ENCODE measurements at regions not wholly inside any gene's neighbourhood (a gene's known extent, or its start where the extent isn't known, plus 50 kb on each side); places are given as distances from the start of the nearest gene placed in this dataset.

DNA sequence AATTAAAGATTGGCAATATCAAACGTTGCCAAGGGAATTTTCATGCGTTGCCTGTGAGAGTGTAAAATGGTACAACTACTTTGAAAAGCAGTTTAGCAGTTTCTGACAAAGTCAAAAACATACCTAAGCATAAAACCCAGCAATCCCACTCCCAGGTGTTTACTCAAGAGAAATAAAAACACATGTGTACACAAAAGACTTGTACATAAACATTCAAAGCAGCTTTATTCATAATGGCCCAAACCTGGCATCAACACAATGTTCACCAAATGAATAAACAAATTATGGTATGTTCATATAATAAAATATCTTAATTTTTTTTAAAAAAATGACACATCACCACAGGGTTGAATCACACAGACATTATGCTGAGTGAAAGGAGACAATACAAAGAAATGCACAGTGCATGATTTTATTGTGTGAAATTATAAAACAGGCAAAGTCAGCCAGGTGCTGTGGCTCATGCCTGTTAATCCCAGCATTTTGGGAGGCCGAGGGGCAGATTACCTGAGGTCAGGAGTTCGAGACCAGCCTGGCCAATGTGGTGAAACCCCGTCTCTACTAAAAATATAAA lies 240.4 kb upstream of the MARCKS start:
- DNase-seq = no peak

- DNase-seq = no peak
Measured at GRCh38 chr6:113619077-113619476, 238.1 kb upstream of the MARCKS start.

GRCh38 chr6:113620386-113620785 lies 236.8 kb upstream of the MARCKS start:
- DNase-seq = no peak

GRCh38 chr6:113622254-113622653 lies 234.9 kb upstream of the MARCKS start:
- DNase-seq = no peak

DNA sequence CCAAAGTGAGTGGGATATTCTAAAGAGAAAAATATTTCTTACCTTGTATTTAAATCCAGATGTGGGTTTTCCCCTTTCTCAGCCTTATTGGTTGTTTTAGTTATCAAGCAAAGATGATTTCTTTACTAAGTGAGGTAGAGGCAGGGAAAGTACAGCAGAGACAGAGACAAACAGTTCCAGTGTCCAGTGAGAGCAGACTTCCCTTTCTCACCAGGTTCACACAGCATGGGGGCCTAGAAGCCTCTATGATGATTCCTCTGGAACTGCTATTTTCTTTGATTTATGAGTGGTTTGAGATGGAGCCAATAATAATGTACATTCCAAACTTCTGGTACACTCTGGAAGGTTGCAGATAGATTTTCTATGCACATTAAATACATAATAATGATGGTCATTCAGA lies 234.0 kb upstream of the MARCKS start:
- no peak for DNase-seq

DNA sequence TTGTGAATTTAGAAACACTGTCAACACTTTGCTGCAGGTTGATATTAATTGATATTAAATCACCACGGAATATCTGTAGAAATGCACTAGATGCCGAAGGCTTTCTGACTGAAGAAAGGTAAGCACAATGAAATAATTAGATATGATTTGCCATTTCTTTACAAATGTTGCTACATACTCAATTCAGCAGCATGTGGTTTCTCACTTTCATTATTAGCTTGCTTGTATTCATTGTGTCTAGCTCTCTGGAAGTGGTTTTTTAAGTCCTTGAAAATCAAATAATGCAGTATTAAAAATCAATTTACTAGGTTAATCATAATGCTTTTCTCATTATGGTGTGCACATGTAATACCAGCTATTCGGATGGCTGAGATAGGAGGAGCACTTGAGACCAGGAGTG lies 231.3 kb upstream of the MARCKS start:
- no peak for DNase-seq

DNA sequence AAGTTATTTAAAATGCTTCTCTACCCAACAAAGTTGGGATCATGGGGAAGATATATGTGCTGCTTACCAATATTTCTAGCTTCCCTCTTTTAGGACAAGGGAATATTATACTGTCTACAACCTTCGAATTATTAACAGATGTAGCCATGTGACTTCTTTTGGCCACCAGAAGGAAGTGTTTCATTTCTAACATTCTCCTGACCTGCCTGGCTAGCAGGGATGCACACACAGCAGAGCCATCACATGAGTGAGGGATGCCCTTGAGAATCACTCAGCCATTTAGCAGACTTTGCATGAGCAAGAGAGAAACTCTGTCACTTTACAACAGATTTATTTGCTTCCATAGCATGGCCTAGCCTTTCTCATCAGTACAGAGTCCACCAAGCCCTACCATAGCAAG lies 230.7 kb upstream of the MARCKS start:
- no peak for DNase-seq

DNA sequence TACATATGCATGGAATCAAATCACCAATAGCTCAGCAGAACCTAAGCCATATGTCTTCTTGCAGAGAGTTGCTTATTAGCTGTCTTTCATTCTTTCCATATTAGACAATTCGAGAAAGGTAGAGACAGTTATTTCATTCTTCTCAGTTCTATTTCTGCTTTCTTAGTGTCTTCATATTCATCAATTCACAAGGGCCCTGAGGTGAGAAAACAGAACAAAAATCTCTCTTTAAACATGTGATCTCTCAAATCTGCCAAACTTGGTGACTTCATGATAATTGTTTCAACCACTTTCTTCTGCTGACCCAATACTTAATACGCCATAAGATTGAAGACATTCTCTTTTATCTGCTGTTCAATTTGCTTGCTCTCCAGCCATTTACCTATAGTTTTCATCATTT lies 229.7 kb upstream of the MARCKS start:
- no peak for DNase-seq

- DNase-seq = no peak
Measured at GRCh38 chr6:113629256-113629655, 227.9 kb upstream of the MARCKS start.

DNA sequence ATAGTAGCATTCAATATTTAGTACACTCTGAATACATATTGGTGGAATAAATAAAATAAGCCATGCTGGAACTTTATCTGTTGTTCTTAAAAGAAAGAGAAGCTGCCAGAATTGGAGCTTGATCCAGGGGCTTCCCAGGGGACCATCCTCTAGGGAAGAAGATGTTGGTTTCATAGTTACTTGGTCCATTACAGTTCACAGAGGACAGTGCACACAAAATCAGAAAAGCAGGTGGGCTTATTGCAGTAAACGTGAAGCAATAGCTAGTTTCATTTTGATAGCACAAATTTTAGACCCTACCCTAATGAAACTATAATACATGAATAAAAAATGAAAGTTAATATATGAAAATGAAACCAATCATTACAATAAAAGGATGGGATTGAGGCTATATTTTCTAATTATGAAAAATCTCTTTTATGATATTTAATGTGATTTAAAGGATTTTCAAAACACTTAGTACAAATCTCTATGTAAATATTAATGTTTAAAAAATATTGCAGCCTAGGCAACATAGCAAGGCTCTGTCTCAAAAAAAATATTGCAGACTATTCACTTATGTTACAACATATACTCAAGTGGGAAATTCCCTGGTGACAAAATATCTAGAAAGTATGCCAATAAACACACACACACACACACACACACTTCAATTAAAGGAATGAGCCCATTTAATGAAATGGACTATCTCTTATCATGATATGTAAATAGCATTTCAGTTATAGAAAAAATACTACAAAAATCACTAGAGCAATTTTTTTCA lies 227.0 kb upstream of the MARCKS start:
- DNase-seq = no peak

GRCh38 chr6:113630738-113631535 lies 226.2 kb upstream of the MARCKS start:
- DNase-seq = peak; percentile 62

GRCh38 chr6:113631666-113632065 lies 225.5 kb upstream of the MARCKS start:
- DNase-seq = no peak

DNA sequence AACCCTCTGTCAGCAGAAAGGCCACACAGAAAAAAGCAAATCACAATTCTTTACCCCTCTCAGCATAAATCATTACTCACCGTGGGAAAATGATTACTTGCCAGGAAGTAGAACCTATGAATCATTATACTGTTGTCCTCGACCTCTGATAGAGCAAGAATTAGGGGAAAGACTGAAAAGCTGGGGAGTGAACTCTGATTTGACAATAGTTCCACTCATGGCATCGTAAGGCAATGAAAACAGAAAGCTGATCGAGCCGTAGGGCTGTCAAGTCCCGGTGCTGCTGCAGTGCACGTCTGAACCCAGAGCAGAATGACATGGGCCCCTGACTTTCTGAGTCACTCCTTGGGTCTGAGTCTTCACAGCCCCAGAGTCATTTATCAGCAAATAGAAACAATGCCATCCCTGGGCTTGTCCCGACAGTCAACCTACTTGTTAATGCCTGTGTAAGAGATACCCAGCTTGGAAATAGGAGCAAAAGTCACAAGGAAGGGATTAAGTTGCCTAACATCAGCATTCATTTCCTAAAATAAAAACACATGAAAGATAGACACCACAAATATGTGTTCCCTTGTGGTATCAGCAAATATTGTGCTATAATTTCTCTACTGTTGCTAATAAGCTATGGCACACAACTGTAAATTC lies 224.8 kb upstream of the MARCKS start:
- DNase-seq = peak; percentile 46

GRCh38 chr6:113633638-113634037 lies 223.5 kb upstream of the MARCKS start:
- no peak for DNase-seq

GRCh38 chr6:113634352-113635163 lies 222.6 kb upstream of the MARCKS start:
- no peak for DNase-seq

DNA sequence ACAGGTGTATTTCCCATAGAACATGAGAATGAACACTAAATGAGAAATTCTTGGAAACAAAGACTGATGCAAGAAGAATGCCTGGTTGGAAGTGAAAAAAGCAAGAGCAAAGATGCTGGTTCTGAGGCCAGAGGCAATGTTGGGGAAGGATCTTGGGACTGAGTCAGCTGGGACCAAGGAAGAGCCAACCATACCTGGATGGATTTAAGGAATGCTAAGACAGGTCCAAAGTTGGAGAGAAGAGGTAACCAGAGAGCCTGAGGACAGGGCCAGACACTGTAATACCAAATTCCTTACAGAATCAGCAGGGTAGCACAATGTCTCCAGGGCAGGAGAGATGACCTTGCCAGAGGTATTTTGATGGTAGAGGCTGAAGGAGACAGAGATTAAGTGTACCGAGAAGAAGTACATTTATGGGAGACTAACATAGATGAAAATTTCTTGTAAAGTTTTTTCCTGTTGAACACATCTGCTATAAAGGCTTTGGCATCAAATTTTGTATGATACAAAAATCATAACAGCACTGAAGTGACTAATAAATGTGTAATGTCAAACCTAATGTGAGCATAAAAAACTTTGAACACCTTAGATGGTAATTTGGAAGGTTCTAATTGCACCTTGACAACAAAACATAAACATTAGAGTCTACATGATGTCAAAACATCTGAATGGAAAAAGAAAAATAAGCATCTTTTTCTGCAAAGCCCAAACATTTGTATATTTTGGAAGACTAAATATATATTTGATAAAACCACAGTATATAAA lies 221.7 kb upstream of the MARCKS start:
- DNase-seq = no peak

GRCh38 chr6:113636357-113636824 lies 220.8 kb upstream of the MARCKS start:
- DNase-seq = no peak

- DNase-seq = no peak
Measured at GRCh38 chr6:113640051-113640450, 217.1 kb upstream of the MARCKS start.

DNA sequence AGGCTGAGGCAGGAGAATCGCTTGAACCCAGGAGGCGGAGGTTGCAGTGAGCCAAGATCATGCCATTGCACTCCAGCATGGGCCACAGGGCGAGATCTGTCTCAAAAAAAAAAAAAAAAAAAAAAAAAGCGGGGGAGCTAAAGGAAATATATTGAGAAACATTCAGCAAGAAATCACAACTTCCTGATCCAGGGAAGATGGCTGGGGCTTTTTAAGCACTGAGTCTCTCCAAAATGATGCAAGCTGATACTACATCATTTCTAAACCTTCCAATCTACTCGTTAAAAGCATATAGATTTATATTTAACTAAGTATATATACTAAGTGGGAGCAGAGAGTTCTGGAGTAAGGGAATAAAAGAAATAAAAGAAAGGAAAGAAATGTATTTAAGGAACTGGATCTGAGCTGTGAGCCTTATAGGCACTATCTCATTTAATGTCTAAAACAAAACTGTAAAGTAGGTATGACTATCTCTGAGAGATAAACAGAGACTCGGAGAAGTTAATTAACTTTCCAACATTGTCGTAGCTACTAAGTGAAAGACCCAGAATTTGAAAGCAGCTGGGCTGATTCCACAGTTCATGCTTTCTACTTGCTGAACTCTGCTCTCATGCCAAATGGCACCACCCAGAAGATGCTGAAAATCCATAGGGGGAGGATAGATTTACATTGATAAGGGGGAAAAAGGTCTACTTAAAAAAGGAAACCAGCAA lies 215.0 kb upstream of the MARCKS start:
- DNase-seq = no peak

Data from renal pelvis (tissue), 1 donor.